ENCODE measurements at regions not wholly inside any gene's neighbourhood (a gene's known extent, or its start where the extent isn't known, plus 50 kb on each side); places are given as distances from the start of the nearest gene placed in this dataset.

DNA sequence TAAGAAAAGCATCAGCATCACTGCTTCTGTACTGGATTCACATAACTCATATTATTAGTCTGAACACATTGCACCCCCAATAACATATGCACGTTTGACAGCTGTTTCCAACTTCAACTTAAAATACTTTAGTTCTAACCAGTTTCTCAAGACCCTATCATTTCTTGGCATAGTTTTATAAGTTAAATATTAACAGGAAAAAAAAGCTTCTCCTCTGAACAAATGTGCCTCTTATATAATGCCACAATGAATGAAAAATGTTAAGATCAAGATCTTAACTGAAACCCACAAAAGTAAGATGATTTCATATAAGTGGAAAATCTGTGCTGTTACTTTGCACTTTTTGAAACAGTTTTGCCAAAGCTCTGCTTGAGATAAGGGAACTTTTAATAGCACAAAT lies 652.8 kb upstream of the FAM241A start:
- TF ChIP-seq, protein P1, sequence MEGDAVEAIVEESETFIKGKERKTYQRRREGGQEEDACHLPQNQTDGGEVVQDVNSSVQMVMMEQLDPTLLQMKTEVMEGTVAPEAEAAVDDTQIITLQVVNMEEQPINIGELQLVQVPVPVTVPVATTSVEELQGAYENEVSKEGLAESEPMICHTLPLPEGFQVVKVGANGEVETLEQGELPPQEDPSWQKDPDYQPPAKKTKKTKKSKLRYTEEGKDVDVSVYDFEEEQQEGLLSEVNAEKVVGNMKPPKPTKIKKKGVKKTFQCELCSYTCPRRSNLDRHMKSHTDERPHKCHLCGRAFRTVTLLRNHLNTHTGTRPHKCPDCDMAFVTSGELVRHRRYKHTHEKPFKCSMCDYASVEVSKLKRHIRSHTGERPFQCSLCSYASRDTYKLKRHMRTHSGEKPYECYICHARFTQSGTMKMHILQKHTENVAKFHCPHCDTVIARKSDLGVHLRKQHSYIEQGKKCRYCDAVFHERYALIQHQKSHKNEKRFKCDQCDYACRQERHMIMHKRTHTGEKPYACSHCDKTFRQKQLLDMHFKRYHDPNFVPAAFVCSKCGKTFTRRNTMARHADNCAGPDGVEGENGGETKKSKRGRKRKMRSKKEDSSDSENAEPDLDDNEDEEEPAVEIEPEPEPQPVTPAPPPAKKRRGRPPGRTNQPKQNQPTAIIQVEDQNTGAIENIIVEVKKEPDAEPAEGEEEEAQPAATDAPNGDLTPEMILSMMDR (IDR thresholded peaks at IDR 0.05), result no peak
- TF ChIP-seq POLR2AphosphoS5 (IDR thresholded peaks at IDR 0.05; ENCODE audit: low read depth, low read length) (no peak), SIN3A (IDR thresholded peaks at IDR 0.05; ENCODE audit: borderline replicate concordance, insufficient read depth, low read depth, low read length) (no peak), TCF7L2 (IDR thresholded peaks at IDR 0.05; ENCODE audit: low read depth, low read length) (no peak)
- TF ChIP-seq, protein P2, sequence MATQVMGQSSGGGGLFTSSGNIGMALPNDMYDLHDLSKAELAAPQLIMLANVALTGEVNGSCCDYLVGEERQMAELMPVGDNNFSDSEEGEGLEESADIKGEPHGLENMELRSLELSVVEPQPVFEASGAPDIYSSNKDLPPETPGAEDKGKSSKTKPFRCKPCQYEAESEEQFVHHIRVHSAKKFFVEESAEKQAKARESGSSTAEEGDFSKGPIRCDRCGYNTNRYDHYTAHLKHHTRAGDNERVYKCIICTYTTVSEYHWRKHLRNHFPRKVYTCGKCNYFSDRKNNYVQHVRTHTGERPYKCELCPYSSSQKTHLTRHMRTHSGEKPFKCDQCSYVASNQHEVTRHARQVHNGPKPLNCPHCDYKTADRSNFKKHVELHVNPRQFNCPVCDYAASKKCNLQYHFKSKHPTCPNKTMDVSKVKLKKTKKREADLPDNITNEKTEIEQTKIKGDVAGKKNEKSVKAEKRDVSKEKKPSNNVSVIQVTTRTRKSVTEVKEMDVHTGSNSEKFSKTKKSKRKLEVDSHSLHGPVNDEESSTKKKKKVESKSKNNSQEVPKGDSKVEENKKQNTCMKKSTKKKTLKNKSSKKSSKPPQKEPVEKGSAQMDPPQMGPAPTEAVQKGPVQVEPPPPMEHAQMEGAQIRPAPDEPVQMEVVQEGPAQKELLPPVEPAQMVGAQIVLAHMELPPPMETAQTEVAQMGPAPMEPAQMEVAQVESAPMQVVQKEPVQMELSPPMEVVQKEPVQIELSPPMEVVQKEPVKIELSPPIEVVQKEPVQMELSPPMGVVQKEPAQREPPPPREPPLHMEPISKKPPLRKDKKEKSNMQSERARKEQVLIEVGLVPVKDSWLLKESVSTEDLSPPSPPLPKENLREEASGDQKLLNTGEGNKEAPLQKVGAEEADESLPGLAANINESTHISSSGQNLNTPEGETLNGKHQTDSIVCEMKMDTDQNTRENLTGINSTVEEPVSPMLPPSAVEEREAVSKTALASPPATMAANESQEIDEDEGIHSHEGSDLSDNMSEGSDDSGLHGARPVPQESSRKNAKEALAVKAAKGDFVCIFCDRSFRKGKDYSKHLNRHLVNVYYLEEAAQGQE (IDR thresholded peaks at IDR 0.05; ENCODE audit: insufficient read depth in 1 of 2, low read depth in 2 of 2, low read length in 1 of 2), result no peak
